ENCODE measurements at regions not wholly inside any gene's neighbourhood (a gene's known extent, or its start where the extent isn't known, plus 50 kb on each side); places are given as distances from the start of the nearest gene placed in this dataset.

- Histone ChIP-seq H3K79me2 (ENCODE audit: insufficient read depth, low read length) (no peaks in the 10 kb centered on the region), H4K20me1 (ENCODE audit: low read depth, low read length) (no peaks in the 10 kb centered on the region), H3K27me3 (ENCODE audit: low read length) (no peaks in the 10 kb centered on the region), H3K4me2 (ENCODE audit: low read depth, low read length, poor library complexity, severe bottlenecking) (no peak overlapping the region), H3K36me3 (ENCODE audit: low read length) (no peaks in the 10 kb centered on the region), H3K27ac (ENCODE audit: low read depth, low read length) (no peak overlapping the region), H3K4me3 (ENCODE audit: insufficient read depth, low read length, poor library complexity, severe bottlenecking) (no peak overlapping the region), H3K9me3 (ENCODE audit: insufficient read depth, low read length) (no peaks in the 10 kb centered on the region), H3F3A (ENCODE audit: insufficient read depth) (no peaks in the 10 kb centered on the region), H3K9me2 (replicated peaks; ENCODE audit: insufficient read depth, low read length) (no peaks in the 10 kb centered on the region), H3K9ac (ENCODE audit: low read length) (no peak overlapping the region), H2AFZ (ENCODE audit: low read depth, low read length, severe bottlenecking) (no peak overlapping the region)
- TF ChIP-seq EZH2phosphoT487 (conservative IDR thresholded peaks at IDR 0.05; ENCODE audit: low read length) (no peak), CTCF (IDR thresholded peaks at IDR 0.05; ENCODE audit: insufficient read depth, low read length, poor library complexity, severe bottlenecking) (no peak)
These were observed 430.9 kb downstream of the IRX2 start for GRCh38 chr5:2320611-2321010.

GRCh38 chr5:2317540-2317939 is 433.9 kb downstream of the IRX2 start:
- Histone ChIP-seq H3K9me3 (ENCODE audit: insufficient read depth, low read length) (no peaks in the 10 kb centered on the region), H3K9me2 (replicated peaks; ENCODE audit: insufficient read depth, low read length) (no peaks in the 10 kb centered on the region), H3K27me3 (ENCODE audit: low read length) (no peaks in the 10 kb centered on the region), H2AFZ (ENCODE audit: low read depth, low read length, severe bottlenecking) (no peak overlapping the region), H3K27ac (ENCODE audit: low read depth, low read length) (no peak overlapping the region), H3F3A (ENCODE audit: insufficient read depth) (no peaks in the 10 kb centered on the region), H3K4me3 (ENCODE audit: insufficient read depth, low read length, poor library complexity, severe bottlenecking) (no peak overlapping the region), H4K20me1 (ENCODE audit: low read depth, low read length) (no peaks in the 10 kb centered on the region), H3K4me2 (ENCODE audit: low read depth, low read length, poor library complexity, severe bottlenecking) (no peak overlapping the region), H3K9ac (ENCODE audit: low read length) (no peak overlapping the region), H3K36me3 (ENCODE audit: low read length) (no peaks in the 10 kb centered on the region), H3K79me2 (ENCODE audit: insufficient read depth, low read length) (no peaks in the 10 kb centered on the region)
- TF ChIP-seq CTCF (IDR thresholded peaks at IDR 0.05; ENCODE audit: insufficient read depth, low read length, poor library complexity, severe bottlenecking) (no peak), EZH2phosphoT487 (conservative IDR thresholded peaks at IDR 0.05; ENCODE audit: low read length) (no peak)

- Histone ChIP-seq H3F3A (ENCODE audit: insufficient read depth) (no peaks in the 10 kb centered on the region), H3K27ac (ENCODE audit: low read depth, low read length) (no peak overlapping the region), H3K27me3 (ENCODE audit: low read length) (0 out of 2 replicates have a peak, but pooled peaks cover 2% of the 10 kb centered on the region), H3K9me2 (replicated peaks; ENCODE audit: insufficient read depth, low read length) (no peaks in the 10 kb centered on the region), H3K4me3 (ENCODE audit: insufficient read depth, low read length, poor library complexity, severe bottlenecking) (no peak overlapping the region), H3K36me3 (ENCODE audit: low read length) (no peaks in the 10 kb centered on the region), H2AFZ (ENCODE audit: low read depth, low read length, severe bottlenecking) (no peak overlapping the region), H3K9ac (ENCODE audit: low read length) (no peak overlapping the region), H3K9me3 (ENCODE audit: insufficient read depth, low read length) (no peaks in the 10 kb centered on the region), H3K79me2 (ENCODE audit: insufficient read depth, low read length) (no peaks in the 10 kb centered on the region), H3K4me2 (ENCODE audit: low read depth, low read length, poor library complexity, severe bottlenecking) (no peak overlapping the region), H4K20me1 (ENCODE audit: low read depth, low read length) (no peaks in the 10 kb centered on the region)
- no peak for TF ChIP-seq CTCF (IDR thresholded peaks at IDR 0.05; ENCODE audit: insufficient read depth, low read length, poor library complexity, severe bottlenecking)
- no peak for TF ChIP-seq EZH2phosphoT487 (conservative IDR thresholded peaks at IDR 0.05; ENCODE audit: low read length)
These were observed 429.1 kb upstream of the IRX4 start for GRCh38 chr5:2311851-2312250.
